IMR-90 (cell line): ENCODE measurements at regions not wholly inside any gene's neighbourhood (a gene's known extent, or its start where the extent isn't known, plus 50 kb on each side); places are given as distances from the start of the nearest gene placed in this dataset.

Source experiments
- ATAC-seq: fragments of 200-7000 bp; cut with Tn5 transposase; 2 replicates; pipeline ENCODE4 v1.9.1; 2020; ENCODE audit warnings: low read depth, mild to moderate bottlenecking, moderate library complexity
- BruUV-seq: library from RNA; stranded (reverse); fragments of 400-500 nt; replicated peaks from 2 replicates; lab custom pipeline; 2021; lab: Mats Ljungman, UMichigan
- CTCF ChIA-PET: fragments of 300-600 bp; formaldehyde crosslinking; extraction: SDS; loops from one replicate; lab custom pipeline; 2021; ENCODE audit warnings: antibody characterized with exemption; lab: Yijun Ruan, JAX
- POLR2A ChIA-PET: fragments of 300-600 bp; sonication (Branson Sonifier 250); formaldehyde crosslinking; loops from one replicate; lab custom pipeline; 2022; ENCODE audit warnings: antibody characterized with exemption; ENCODE audit not compliant: unreplicated experiment; lab: Charles Lee
- DNase-seq: peaks from one replicate; pipeline ENCODE4 v3.0.0; 2013
- H2AFZ ChIP-seq: replicated peaks from 2 replicates; pipeline ENCODE3; 2013; ENCODE audit warnings: low read length, mild to moderate bottlenecking; ENCODE audit not compliant: poor library complexity
- H2AK5ac ChIP-seq: 2 replicates; pipeline ENCODE4 v1.6.1; 2013; ENCODE audit warnings: low read depth, low read length, inconsistent platforms
- H2AK9ac ChIP-seq: replicated peaks from 2 replicates; pipeline ENCODE3; 2013; ENCODE audit warnings: mild to moderate bottlenecking, low read depth, low read length, moderate library complexity; ENCODE audit not compliant: poor library complexity
- H2BK120ac ChIP-seq: 2 replicates; pipeline ENCODE4 v1.6.1; 2013; ENCODE audit warnings: low read depth, low read length, inconsistent platforms
- H2BK15ac ChIP-seq: 3 replicates; pipeline ENCODE4 v1.6.1; 2013; ENCODE audit warnings: low read depth, low read length, inconsistent platforms
- H2BK20ac ChIP-seq: 2 replicates; pipeline ENCODE4 v1.6.1; 2013; ENCODE audit warnings: low read depth, mild to moderate bottlenecking, inconsistent platforms, low read length, moderate library complexity
- H2BK5ac ChIP-seq: 2 replicates; pipeline ENCODE4 v1.6.1; 2013; ENCODE audit warnings: mild to moderate bottlenecking, low read depth, low read length, inconsistent platforms; ENCODE audit not compliant: poor library complexity, severe bottlenecking
- H3K14ac ChIP-seq: replicated peaks from 2 replicates; pipeline ENCODE4 v1.6.1; 2013; ENCODE audit warnings: low read depth, low read length, inconsistent platforms
- H3K18ac ChIP-seq: 2 replicates; pipeline ENCODE4 v1.6.1; 2013; ENCODE audit warnings: low read depth, low read length, control low read depth
- H3K23ac ChIP-seq: 2 replicates; pipeline ENCODE4 v1.6.1; 2013; ENCODE audit warnings: low read depth, low read length, inconsistent platforms
- H3K27ac ChIP-seq: 2 replicates; pipeline ENCODE4 v1.5.1; 2013; ENCODE audit warnings: mild to moderate bottlenecking, control low read depth, low read length; ENCODE audit not compliant: insufficient read depth
- H3K27me3 ChIP-seq: 2 replicates; pipeline ENCODE4 v1.6.1; 2013; ENCODE audit warnings: low read length; ENCODE audit not compliant: control insufficient read depth, insufficient read depth
- H3K36me3 ChIP-seq: 2 replicates; pipeline ENCODE4 v1.6.1; 2013; ENCODE audit warnings: low read length, mixed read lengths; ENCODE audit not compliant: control insufficient read depth, insufficient read depth
- H3K4ac ChIP-seq: 2 replicates; pipeline ENCODE4 v1.6.1; 2013; ENCODE audit warnings: low read depth, low read length, inconsistent platforms
- H3K4me1 ChIP-seq: 2 replicates; pipeline ENCODE4 v1.6.1; 2013; ENCODE audit warnings: low read length, mixed read lengths; ENCODE audit not compliant: control insufficient read depth, insufficient read depth
- H3K4me2 ChIP-seq: 2 replicates; pipeline ENCODE4 v1.6.1; 2013; ENCODE audit warnings: low read depth, mild to moderate bottlenecking, control low read depth, low read length, moderate library complexity
- H3K4me3 ChIP-seq: 2 replicates; pipeline ENCODE4 v1.5.1; 2013; ENCODE audit warnings: low read depth, mild to moderate bottlenecking, control low read depth, low read length, moderate library complexity; ENCODE audit not compliant: insufficient read depth
- H3K56ac ChIP-seq: 2 replicates; pipeline ENCODE4 v1.6.1; 2013; ENCODE audit warnings: low read length, inconsistent platforms; ENCODE audit not compliant: insufficient read depth; ENCODE audit errors: extremely low read depth
- H3K79me1 ChIP-seq, 2 experiments: 2 replicates each; pipeline ENCODE4 v1.6.1; 2013; ENCODE audit warnings: low read length in 2 of 2, inconsistent platforms in 1 of 2, low read depth in 1 of 2
- H3K9ac ChIP-seq: 2 replicates; pipeline ENCODE4 v1.6.1; 2013; ENCODE audit warnings: low read depth, low read length, control low read depth
- H3K9me1 ChIP-seq: 2 replicates; pipeline ENCODE4 v1.6.1; 2013; ENCODE audit warnings: low read length, inconsistent platforms; ENCODE audit not compliant: insufficient read depth
- H3K9me3 ChIP-seq: 2 replicates; pipeline ENCODE4 v1.6.1; 2013; ENCODE audit warnings: low read length; ENCODE audit not compliant: control insufficient read depth, insufficient read depth
- H4K20me1 ChIP-seq: 2 replicates; pipeline ENCODE4 v1.6.1; 2013; ENCODE audit warnings: low read length, inconsistent platforms; ENCODE audit not compliant: insufficient read depth
- H4K5ac ChIP-seq: 2 replicates; pipeline ENCODE4 v1.6.1; 2013; ENCODE audit warnings: mild to moderate bottlenecking, low read depth, low read length, control low read depth
- H4K8ac ChIP-seq, 2 experiments: 2 replicates each; pipeline ENCODE4 v1.6.1; 2013; ENCODE audit warnings: low read depth in 2 of 2, low read length in 2 of 2, control low read depth in 1 of 2, inconsistent platforms in 1 of 2
- H4K91ac ChIP-seq: 2 replicates; pipeline ENCODE4 v1.6.1; 2013; ENCODE audit warnings: low read depth, low read length, inconsistent platforms; ENCODE audit not compliant: insufficient read depth
- BHLHE40 ChIP-seq: fragments of 150-350 bp; IDR thresholded peaks from 2 replicates; pipeline ENCODE4 v1.6.1; 2016; ENCODE audit warnings: mild to moderate bottlenecking, low read depth, low read length
- CEBPB ChIP-seq: IDR thresholded peaks from 2 replicates; pipeline ENCODE4 v1.6.1; 2012; ENCODE audit warnings: low read depth, low read length, improper control_type of control experiment
- CHD1 ChIP-seq: IDR thresholded peaks from 2 replicates; pipeline ENCODE4 v1.6.1; 2012; ENCODE audit warnings: low read depth, low read length, improper control_type of control experiment
- MAFK ChIP-seq: IDR thresholded peaks from 2 replicates; pipeline ENCODE4 v1.6.1; 2012; ENCODE audit warnings: low read depth, low read length, improper control_type of control experiment
- NFE2L2 ChIP-seq: fragments of 150-350 bp; IDR thresholded peaks from 2 replicates; pipeline ENCODE4 v1.6.1; 2016; ENCODE audit warnings: low read depth, mild to moderate bottlenecking, low read length
- RAD21 ChIP-seq: IDR thresholded peaks from 2 replicates; pipeline ENCODE4 v1.6.1; 2012; ENCODE audit warnings: low read length, improper control_type of control experiment
- RFX5 ChIP-seq: IDR thresholded peaks from 2 replicates; pipeline ENCODE4 v1.8.0; 2012; ENCODE audit warnings: low read depth, mild to moderate bottlenecking, low read length, moderate library complexity
- SMC3 ChIP-seq: fragments of 150-350 bp; IDR thresholded peaks from 2 replicates; pipeline ENCODE4 v1.6.1; 2016; ENCODE audit warnings: low read depth, mild to moderate bottlenecking, antibody characterized with exemption, low read length, moderate library complexity
- WGBS, 2 experiments: methylation state at CpG; one replicate each; pipeline versions ENCODE4 v1.1.5 to v1.1.7; 2013; ENCODE audit warnings: missing lambda C conversion rate in 2 of 2; ENCODE audit not compliant: insufficient read length in 1 of 2; ENCODE audit errors: extremely low coverage in 2 of 2; 5-methylcytosine and 5-hydroxymethylcytosine counted together
- dilution Hi-C: fragments of 300-500 bp; cut with HindIII; formaldehyde crosslinking; loops from one replicate; pipeline ENCODE4 v1.14.3; 2018; ENCODE audit warnings: low sequenced_read_pairs; ENCODE audit not compliant: unreplicated experiment
- in situ Hi-C: fragments of 300-500 bp; cut with MboI; formaldehyde crosslinking; loops from 3 replicates; pipeline ENCODE4 v1.14.3; 2019; ENCODE audit warnings: low sequenced_read_pairs, inconsistent platforms, mixed read lengths
- intact Hi-C: fragments of 100-400 bp; cut with micrococcal nuclease; formaldehyde crosslinking; loops from 2 replicates; pipeline ENCODE4 v1.10.0; 2022

DNA sequence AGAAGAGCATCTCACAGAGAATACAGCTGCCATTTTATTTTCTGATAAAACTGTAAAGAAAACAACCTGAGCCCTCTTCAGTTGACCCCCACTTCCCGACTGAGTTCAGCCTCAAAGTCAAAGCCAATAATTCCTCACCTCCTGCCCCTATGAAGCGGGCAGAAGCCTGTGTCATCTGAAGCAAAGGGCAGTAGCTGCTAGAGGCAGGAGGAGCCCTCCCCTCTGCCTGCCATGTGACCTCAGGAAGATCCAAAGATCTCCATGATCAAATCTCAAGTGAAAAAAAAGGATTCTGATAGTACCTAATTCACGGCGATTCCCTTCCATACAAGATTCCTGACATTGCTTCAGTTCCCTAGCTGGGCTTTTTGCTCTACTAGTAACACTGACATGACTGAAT is 223.1 kb upstream of the CAND1 start:
- H2BK20ac ChIP-seq, result no peak overlapping the region
- intact Hi-C loops, result no loop called here
- in situ Hi-C loops, result no loop called here

More for the DNA sequence above, 223.1 kb upstream of the CAND1 start:
- ChIA-PET POLR2A (no interaction called here), CTCF (no interaction called here)
- H3K4me3 ChIP-seq, result no peak overlapping the region
- no peaks in the 10 kb centered on the region for H4K20me1 ChIP-seq
- no peak overlapping the region for H4K5ac ChIP-seq
- no peak overlapping the region for H2AK5ac ChIP-seq
- no peak overlapping the region for H2BK15ac ChIP-seq
- no peak overlapping the region for H3K4ac ChIP-seq
- no peak overlapping the region for H3K14ac ChIP-seq
- H4K91ac ChIP-seq, result no peak overlapping the region
- DNase-seq (no peak), ATAC-seq (no peak)
- no peak overlapping the region for H3K56ac ChIP-seq
- no peak for TF ChIP-seq SMC3
- TF ChIP-seq RFX5, result no peak
- TF ChIP-seq RAD21, result no peak
- TF ChIP-seq NFE2L2, result no peak
- TF ChIP-seq MAFK, result no peak
- no peak for TF ChIP-seq CHD1
- no peak for TF ChIP-seq BHLHE40
- no peak for TF ChIP-seq CEBPB
- no peak overlapping the region for H2BK5ac ChIP-seq
- H3K79me1 ChIP-seq, result no peaks in the 10 kb centered on the region
- no peaks in the 10 kb centered on the region for H3K9me1 ChIP-seq
- no peak overlapping the region for H3K4me2 ChIP-seq
- H3K23ac ChIP-seq, result no peak overlapping the region
- no TSS peak for BruUV-seq
- dilution Hi-C loops, result no loop called here
- H2AK9ac ChIP-seq, result no peak overlapping the region
- no peak overlapping the region for H3K27ac ChIP-seq
- H2AFZ ChIP-seq, result no peak overlapping the region
- no CpG with 5 or more reads among the region's 4 CpGs for WGBS, 2 experiments
- no peak overlapping the region for H2BK120ac ChIP-seq
- H4K8ac ChIP-seq, result no peak overlapping the region
- H3K18ac ChIP-seq, result no peak overlapping the region
- H3K4me1 ChIP-seq, result no peaks in the 10 kb centered on the region
- H3K36me3 ChIP-seq, result no peaks in the 10 kb centered on the region
- no peaks in the 10 kb centered on the region for H3K9me3 ChIP-seq
- no peak overlapping the region for H3K9ac ChIP-seq
- no peaks in the 10 kb centered on the region for H3K27me3 ChIP-seq
